GM12891 (cell line): ENCODE measurements at regions not wholly inside any gene's neighbourhood (a gene's known extent, or its start where the extent isn't known, plus 50 kb on each side); places are given as distances from the start of the nearest gene placed in this dataset.

Experiments used
- DNase-seq: peaks from one replicate; pipeline ENCODE4 v3.0.0; 2011; ENCODE audit warnings: low spot score; ENCODE audit not compliant: insufficient read length
- FAIRE-seq: peaks from 2 replicates; lab custom pipeline; 2011; peaks lifted over from hg19 to GRCh38; lab: Jason Lieb, UNC
- PAX5 ChIP-seq: IDR thresholded peaks from 2 replicates; pipeline ENCODE4 v1.6.1; 2011; ENCODE audit warnings: low read length, moderate library complexity, mild to moderate bottlenecking; ENCODE audit not compliant: insufficient read depth, severe bottlenecking
- POLR2A ChIP-seq: IDR thresholded peaks from 2 replicates; pipeline ENCODE4 v1.6.1; 2011; ENCODE audit warnings: low read depth, low read length, control low read depth
- POLR2AphosphoS5 ChIP-seq: IDR thresholded peaks from 2 replicates; pipeline ENCODE4 v1.6.1; 2011; ENCODE audit warnings: low read depth, low read length, control low read depth
- POU2F2 ChIP-seq: IDR thresholded peaks from 2 replicates; pipeline ENCODE4 v1.6.1; 2011; ENCODE audit warnings: low read depth, mild to moderate bottlenecking, control low read depth, low read length, moderate library complexity
- SPI1 ChIP-seq: IDR thresholded peaks from 2 replicates; pipeline ENCODE4 v1.6.1; 2011; ENCODE audit warnings: low read depth, low read length, control low read depth
- TAF1 ChIP-seq: IDR thresholded peaks from 2 replicates; pipeline ENCODE4 v1.6.1; 2011; ENCODE audit warnings: low read depth, low read length, control low read depth

DNA sequence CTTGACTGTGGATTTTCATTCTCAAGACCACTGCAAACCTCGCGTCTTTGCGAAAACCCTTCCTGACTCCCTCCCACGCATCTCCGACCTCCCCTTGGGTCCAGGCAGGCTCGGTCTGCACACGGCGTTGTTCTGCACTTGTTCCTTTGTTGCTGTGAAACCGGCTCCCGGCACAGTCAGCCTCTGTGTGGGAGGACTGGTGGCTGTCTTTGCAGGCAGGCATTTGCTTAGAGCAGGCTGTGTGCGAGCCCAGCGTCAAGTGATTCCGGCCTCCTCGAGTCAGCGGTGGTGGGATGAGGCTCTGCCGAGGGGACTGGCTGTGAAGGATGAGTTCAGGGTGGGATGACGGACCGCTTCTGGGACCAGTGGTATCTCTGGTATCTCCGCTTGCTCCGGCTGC is 102.6 kb upstream of the ROPN1 start:
- TF ChIP-seq TAF1: no peak
- TF ChIP-seq POLR2AphosphoS5: no peak
- TF ChIP-seq PAX5: no peak
- TF ChIP-seq POU2F2: no peak
- no peak for TF ChIP-seq SPI1
- no peak for TF ChIP-seq POLR2A
- DNase-seq (no peak), FAIRE-seq (no peak)

DNA sequence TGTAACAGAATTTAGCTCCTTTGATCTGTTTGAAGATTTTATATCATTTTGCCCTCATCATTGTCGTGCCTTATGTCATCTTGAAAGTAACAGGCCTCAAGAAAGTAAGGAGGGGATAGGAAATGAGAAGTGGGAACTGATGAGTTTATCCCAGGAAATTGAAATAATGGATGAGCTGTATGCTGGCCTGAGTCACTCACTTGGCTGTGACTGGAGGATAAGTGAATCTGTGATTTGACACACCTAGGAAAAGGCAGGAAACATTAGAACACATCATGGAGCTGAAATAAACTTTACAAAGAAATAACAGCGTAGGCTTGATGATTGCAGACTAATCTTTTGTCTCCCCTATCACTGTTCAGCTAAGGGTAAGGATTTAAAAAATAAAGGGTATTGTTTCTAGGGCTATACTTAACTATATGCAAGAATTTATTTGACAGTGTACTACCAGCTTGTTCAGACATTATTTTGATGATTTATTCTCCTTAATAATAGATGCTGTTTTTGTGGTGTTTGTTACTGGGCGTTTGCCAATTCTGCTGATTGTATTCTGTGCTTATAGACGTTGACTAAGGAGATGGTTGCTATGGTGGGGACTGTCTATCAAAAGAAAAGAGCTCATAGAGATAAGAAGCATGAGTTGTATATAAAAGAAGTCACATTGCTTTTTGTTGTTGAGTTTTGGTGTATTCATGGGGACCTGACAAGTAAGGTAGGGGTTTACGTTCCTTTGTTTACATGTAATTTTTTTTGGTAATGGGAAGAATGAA is 105.6 kb upstream of the ROPN1 start:
- no peak for TF ChIP-seq POU2F2
- TF ChIP-seq TAF1: no peak
- TF ChIP-seq POLR2A: no peak
- TF ChIP-seq SPI1: no peak
- no peak for TF ChIP-seq POLR2AphosphoS5
- TF ChIP-seq PAX5: no peak
- FAIRE-seq: no peak
- DNase-seq: no peak

DNA sequence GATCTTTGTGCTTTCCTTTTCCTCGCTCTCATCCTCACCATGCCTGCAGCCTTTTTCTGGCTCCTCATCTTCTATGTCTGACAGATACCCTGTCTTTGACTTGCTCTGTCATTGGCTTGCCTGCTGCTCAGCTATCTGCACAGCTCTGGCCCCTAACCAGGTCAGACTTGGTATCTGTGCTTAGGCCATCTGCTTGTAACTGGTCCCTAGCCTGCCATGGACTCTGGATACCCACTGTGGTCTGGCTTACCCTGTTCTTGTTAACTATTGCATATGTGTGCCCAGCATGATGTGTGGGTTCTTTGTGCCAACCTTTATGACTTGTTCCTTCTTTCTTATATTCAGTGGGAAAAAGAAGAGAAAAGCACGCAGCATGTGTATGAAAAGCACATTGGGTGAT is 109.7 kb upstream of the ROPN1 start:
- FAIRE-seq (no peak), DNase-seq (no peak)
- TF ChIP-seq POLR2AphosphoS5: no peak
- no peak for TF ChIP-seq TAF1
- no peak for TF ChIP-seq PAX5
- TF ChIP-seq SPI1: no peak
- no peak for TF ChIP-seq POU2F2
- no peak for TF ChIP-seq POLR2A

DNA sequence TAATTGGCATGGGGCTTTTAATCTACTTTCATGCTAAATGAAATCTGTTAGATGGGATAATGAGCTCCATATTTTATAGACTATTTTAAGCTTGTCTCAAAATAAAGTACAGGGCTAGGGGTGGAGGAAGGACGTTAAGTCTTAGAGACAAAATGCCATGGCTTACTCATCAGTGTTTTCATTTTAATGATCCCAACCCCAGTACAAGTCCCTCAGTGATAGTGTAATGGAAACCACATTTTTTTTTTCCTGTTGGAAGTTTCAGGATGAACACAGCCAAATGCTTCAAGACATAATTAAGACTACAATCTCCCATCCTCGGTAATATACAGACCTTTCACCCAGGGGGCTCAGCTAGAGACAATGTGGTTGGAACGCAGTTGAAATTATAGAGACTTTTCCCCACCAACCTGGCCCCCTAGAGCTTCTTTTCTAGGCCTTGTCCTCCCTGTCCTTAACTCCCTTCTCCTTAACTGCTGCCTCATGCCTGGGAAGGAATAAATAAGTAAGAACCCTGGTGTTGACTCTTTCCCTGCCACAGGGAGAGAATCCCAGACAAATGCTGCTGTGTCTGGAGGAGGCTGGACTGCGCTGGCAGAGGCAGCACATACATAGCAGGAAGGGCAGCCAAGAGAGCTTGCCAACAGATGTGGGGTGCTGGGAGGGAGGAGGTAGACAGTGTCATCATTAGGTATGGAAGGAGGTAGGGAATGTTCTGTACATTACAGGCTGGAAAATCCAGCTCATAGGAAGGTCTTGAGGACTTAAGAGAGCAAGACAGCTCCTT is 115.4 kb upstream of the ROPN1 start:
- DNase-seq (no peak), FAIRE-seq (no peak)
- no peak for TF ChIP-seq POLR2A
- TF ChIP-seq POLR2AphosphoS5: no peak
- no peak for TF ChIP-seq PAX5
- TF ChIP-seq POU2F2: no peak
- no peak for TF ChIP-seq SPI1

DNA sequence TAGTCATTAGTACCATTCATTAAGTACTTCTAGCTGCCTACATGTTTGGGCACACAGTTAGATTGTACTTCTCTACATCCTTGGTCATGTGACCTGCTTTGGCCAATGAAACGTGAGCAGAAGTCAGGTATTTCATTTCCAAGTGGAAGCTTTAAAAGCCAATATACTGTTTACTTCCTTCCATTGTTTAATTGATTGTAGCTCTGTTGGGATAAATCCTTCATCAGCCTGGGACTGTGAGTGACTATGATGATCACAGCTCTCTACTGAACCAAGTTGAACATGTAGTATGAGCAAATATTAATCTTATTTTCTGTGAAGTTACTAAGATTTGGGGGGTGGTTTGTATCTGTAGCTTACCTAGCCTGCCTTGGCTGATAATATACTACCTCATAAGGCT is 116.5 kb upstream of the ROPN1 start:
- no peak for TF ChIP-seq SPI1
- no peak for TF ChIP-seq TAF1
- DNase-seq: no peak

DNA sequence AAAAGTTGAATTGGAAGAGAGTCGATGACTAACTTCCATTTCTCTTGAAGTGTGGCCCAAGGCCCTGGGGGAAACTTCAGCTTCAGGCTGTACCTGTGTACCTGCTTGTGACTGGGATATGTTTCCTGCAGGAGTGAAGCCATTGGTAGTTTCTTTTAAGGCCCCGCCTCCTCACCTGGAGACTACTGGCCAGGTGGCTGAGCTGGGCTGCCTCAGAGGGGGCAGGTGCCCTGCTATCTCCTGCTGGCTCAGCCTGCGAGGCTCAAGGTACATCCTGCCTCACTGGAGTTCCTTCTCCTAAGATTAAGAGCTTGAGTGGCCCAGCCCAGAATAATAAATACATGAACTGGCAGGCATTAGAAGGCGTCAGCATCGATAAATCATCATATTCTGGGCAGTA is 121.6 kb upstream of the ROPN1 start:
- TF ChIP-seq POLR2AphosphoS5 (no peak), PAX5 (no peak), SPI1 (no peak), TAF1 (no peak), POU2F2 (no peak), POLR2A (no peak)
- no peak for DNase-seq
- FAIRE-seq: no peak

More for the DNA sequence above, 116.5 kb upstream of the ROPN1 start:
- FAIRE-seq: no peak

DNA sequence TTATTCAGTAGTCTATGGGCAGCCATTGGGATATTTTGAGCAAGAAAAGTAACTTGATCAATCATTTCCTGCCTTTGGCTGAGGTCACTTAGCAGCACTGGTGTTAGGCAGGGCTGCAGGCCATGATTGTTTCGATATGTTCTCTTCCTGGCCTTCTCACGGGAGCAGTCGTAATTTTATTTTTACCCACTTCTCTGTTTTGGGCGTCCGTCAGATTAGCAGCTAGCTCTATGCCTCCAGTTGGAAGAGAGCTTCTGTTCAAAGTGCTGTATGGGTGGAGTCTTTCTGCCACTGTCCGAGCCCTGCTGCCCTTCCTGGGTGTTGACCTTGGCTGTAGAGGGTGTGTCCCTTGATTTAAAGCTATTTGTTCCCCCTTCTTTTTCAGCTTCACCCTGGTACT is 123.4 kb upstream of the ROPN1 start:
- FAIRE-seq: no peak
- DNase-seq: no peak
- no peak for TF ChIP-seq POU2F2
- TF ChIP-seq SPI1: no peak
- TF ChIP-seq POLR2AphosphoS5: no peak
- no peak for TF ChIP-seq POLR2A
- TF ChIP-seq PAX5: no peak
- no peak for TF ChIP-seq TAF1

DNA sequence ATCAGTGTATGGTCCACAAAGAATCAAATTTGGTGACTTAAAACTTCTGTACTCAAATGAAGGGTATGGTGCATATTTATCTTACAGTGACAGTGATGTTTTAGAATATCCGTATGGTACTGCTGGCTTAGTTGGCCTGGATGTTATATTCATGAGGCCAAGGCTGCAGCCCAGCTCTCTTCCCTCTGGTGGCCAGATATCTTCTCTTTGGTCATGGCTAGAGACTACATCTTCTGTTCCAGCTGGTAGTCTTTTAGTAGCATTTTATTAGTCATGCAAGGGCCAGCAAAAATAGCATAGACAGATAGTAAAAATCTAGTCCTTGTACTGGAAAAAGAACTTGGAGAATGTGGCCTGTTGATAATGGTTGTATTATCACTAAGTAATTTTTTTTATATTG is 124.0 kb upstream of the ROPN1 start:
- DNase-seq: no peak
- TF ChIP-seq POU2F2: no peak
- no peak for TF ChIP-seq POLR2A
- TF ChIP-seq PAX5: no peak
- no peak for TF ChIP-seq TAF1
- no peak for TF ChIP-seq SPI1
- no peak for TF ChIP-seq POLR2AphosphoS5
- no peak for FAIRE-seq

DNA sequence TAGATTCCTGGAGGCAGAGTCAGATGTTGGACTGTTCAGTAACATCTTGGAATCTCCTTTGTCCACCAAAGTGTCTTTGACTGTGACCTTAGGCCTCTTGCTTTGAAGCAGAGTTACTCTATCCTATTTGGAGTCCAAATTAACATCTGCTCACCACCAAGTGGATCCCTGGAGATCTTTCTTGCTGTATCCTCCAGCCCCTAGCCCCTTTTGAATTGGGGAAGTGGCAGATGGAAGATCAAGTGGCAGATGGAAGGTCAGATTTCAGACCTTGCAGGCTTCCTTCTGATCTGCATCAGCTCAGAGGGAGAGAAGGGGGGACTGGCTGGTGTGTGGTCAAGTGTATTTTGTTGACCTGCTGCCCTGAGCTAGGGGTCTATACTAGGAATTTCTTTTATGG is 125.0 kb upstream of the ROPN1 start:
- no peak for TF ChIP-seq POLR2AphosphoS5
- no peak for DNase-seq
- no peak for FAIRE-seq
